IPS-NIHi7 (cell line): ENCODE measurements at regions not wholly inside any gene's neighbourhood (a gene's known extent, or its start where the extent isn't known, plus 50 kb on each side); places are given as distances from the start of the nearest gene placed in this dataset.
"Not testable (repeated sequence)": the region's sequence is repeated elsewhere in the genome, so short reads cannot be mapped to it uniquely, and the experiment has no call there.

Source experiments
- DNase-seq: peaks from one replicate; pipeline ENCODE4 v3.0.0; 2012; ENCODE audit warnings: mixed read lengths; ENCODE audit errors: extremely low spot score

DNA sequence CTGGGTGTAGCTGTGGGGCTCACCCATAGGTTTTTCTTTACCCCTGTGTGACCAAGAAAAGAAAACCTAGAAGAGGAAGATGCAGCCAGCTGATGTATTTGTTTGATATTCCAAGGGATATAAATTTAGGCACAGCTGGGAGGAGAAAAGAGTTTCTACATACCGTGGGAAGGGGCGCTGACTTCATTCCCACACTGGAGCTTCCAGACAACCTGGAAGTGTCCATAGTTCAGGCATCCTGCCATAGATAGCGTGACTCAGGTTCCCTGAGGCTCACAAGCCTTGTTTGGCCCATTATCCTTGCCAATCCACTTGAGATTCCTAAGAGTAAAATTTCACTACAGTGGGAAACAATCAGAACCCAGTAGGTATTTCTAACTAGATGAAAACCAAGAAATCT, 371.7 kb upstream of the NRP1 start:
- no peak for DNase-seq

DNA sequence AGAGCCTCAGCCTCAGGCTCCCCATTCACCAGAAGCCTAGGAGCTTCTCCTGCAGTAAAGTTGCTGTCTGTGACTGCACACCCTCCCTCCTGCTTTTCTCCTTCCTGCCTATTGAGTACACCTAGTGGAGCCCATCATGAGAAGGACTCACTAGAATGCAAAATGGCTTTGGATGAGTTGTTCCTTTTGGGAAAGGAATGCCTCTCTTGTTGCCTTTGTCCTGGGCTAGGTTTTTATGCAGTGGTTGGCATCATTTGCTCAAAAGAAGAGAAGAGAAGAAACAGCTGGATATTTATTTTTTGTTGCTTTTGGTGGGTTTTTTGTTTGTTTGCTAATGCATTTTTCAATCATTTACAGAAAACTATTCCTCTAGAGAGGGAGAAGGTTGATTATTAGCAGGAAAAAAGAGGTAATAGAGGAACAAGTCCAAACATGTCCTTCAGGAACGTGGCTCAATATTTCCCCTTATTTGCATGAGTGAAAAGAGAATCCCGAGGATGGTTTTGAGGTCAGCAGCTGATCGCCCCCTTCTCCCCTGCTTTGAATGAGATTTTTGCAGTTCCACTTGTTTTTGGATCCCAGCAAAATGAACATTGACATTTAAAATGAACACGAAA, 369.9 kb upstream of the NRP1 start:
- DNase-seq: no peak

DNA sequence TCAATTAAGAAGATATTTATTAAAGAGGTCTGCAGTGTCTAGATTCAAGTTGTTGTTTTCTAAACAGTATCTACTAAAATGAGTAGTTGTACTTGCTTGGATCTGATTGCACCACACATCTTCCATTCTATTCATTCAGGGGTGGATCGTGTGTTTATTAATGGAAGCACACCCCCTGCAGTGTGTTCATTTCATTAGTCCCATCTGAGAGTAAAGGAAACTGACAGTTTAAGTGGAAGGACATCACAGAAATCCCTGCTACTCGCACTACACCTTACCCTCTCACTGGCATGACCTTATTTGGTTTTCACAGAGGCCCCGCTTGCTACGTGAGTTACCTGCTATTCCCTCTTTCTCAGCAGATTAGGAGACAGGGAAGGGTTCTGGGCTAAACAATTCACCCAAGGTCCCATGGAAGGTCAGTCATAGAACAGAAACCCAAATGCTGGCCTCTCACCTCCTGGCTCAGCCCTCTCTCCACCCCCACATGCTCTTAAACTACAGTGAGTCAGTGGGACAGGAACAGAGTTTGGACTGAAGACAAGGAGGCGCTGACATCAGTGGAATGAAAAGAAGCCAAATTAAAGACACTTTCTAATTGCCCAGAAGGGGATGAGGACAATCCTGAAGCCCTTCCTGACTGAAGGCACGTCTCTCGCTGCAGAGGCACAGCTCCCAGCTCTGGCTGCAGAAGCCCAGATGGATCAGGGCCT, 369.2 kb upstream of the NRP1 start:
- DNase-seq: no peak

GRCh38 chr10:33698033-33698432, 363.6 kb upstream of the NRP1 start:
- DNase-seq: no peak

DNA sequence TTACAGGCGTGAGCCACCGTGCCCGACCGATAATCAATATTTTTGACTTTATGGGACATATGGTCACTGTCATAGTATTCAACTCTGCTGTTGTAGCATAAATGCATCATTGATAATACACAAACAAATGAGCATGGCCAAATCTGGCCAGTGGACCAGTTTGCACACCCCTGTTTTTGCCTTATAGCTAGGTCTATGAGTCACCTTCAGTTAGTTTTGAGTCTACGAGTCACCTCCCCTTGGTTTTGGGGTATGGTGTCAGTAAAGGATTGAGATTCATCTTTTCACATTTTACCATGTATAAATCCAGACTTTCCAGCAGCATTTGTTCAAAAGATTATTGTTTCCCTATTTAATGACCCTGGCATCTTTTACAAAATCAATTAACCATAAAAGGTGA, 362.5 kb upstream of the NRP1 start:
- DNase-seq: no peak

- DNase-seq: no peak
These were observed 361.1 kb upstream of the NRP1 start for GRCh38 chr10:33695536-33695935.

- DNase-seq: not testable (repeated sequence)
These were observed 356.1 kb upstream of the NRP1 start for GRCh38 chr10:33690536-33690935.

GRCh38 chr10:33688506-33688905, 354.0 kb upstream of the NRP1 start:
- no peak for DNase-seq

DNA sequence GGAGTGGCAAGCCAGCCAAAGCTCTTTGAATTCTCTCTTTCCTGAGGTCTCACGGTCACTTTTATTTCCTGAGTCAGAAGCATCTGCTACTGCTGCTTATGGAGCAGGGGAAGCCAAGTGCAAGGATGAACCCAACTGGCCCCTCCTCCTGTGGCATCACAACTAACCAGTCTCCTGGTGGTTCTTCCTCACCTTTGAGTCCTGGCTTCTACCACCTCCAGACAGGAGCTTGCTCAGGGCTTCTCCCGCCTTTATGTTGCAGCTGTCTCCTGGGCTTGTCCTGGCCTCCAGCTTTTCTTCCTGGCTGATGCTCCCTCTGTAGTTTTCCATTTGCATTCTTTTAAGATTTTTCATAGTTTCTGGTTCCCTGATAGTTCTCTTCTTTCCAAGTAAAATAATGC, 349.7 kb upstream of the NRP1 start:
- no peak for DNase-seq

DNA sequence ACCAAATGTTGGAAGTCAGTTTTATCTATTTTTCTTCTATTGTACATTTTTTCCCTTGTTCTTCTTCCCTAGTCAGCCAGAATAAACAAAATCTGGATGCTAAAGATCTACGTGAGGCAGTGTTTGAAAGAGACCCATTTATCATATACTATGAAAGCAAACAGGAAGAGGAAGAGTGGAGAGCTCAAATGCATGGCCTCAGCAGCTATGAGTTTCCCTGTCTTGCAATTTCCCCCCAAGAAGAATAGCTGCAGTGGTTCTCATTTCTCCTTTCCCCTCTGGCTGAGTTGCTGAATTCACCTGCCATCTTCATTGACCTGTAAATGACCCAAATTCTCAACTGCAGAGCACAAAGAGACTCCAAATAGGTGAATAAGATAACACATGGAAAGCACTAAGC, 347.1 kb upstream of the NRP1 start:
- DNase-seq: no peak

- DNase-seq: no peak
These were observed 345.6 kb upstream of the NRP1 start for GRCh38 chr10:33680036-33680435.

DNA sequence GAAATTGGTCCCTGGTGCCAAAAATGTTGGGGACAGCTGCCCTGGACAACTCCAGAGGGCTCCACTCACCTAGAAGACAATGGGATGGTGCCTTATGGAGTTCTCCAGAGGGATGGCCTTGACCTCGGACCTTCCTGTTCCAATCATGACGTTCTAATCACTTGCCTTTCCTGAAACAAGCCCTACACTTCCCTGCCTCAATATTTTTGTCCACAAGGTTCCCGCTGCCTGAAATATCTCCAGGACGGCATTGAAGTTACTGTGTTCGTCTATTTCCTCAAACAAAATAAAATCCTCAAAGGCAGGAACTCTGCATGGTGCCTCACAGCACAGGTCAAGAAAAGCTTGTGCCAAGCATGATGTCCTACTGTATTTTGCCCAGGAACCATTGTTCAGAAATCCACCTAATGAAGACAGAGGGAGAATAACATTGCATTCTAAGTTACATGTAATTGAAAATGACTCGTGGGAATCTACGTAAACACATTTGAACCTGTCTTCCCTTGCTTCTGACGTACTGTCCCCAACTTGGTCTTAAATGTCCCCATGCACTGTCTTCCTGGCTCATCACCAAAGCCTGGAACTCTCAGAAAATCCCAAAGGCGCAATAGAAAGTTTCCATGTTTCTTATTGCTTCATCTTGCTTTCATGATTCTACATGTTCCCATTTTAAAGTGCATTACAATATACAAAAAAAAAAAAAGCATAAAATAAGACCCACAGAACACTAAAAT, 342.3 kb upstream of the NRP1 start:
- DNase-seq: no peak

GRCh38 chr10:33674986-33675599, 340.6 kb upstream of the NRP1 start:
- no peak for DNase-seq

GRCh38 chr10:33674491-33674890, 340.0 kb upstream of the NRP1 start:
- DNase-seq: no peak

- no peak for DNase-seq
These were observed 339.5 kb upstream of the NRP1 start for GRCh38 chr10:33673839-33674415.

GRCh38 chr10:33669904-33670303, 335.4 kb upstream of the NRP1 start:
- no peak for DNase-seq

GRCh38 chr10:33666686-33667480, 332.4 kb upstream of the NRP1 start:
- DNase-seq: no peak

DNA sequence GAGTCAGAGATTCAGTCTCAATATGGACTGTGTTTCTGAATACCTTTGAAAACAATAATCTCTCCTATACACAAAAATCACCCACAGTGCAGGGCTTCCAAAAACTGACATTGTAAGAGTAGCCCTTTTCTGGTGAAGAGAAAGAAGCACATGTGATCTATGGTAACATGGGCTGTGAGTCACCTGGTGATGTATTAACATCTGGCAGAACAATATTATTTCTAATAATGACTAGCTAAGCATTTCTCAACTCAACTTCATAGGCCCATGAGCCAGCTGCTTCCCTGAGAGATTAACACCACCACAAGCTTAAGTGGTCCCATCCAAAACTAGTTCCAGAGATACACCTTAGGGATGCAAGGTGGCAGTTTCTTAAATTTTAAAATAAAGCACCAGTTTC, 331.0 kb upstream of the NRP1 start:
- no peak for DNase-seq

DNA sequence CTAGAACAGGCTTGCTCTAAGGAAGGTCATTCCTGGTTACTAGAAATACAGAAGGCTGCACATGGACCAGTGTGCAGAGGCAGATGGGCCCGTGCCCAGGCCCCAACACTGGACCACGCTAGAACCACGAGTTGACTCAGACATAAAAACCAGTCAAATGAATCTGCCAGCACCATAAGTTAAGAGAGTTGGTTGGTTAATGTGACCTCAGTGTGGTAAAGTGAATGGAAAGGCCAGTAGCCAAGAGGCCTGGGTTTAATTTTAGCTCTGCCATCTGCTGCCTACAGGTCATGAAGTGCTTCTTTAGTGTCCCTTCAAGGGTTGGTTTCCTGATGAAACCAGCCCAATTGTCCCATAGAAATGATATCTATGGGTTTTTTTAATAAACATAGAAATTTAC, 329.6 kb upstream of the NRP1 start:
- DNase-seq: no peak

DNA sequence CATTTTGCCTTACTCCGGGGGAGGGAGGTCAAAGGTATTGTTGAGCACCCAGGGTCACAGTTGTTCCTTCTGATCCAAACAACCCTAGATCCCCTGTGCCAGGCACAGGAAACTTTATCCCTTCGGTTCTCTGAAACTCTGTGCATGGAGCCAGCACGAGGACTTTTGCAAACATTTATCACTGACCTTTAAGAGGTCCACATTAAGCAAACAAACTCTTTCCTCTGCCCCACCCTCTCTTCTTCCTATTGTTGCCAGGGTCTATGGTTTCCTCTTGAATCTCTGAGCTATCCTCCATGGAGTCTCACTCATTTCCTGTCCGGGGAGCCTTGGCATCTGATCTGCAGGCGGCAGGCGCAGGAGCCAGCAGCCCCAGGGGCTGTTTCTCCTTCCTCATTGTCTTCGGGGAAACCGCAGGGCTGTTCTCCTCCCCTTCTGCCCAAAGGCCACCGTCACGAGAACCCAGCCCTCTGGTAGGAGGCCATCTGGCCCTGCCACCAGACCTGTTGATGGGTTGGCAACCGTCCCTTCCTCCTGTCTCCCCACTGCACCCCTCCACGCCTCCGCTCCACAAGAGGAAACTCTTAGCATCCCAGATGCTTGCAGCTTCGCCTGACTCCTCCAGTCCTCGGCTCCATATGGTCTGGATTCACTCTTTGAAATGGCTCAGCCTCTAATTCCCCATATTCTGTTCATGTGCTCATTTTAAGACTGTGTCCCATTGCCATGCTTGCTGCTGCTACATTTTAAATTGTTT, 327.3 kb upstream of the NRP1 start:
- DNase-seq: peak; percentile 21

- DNase-seq: peak; percentile 32
These were observed 325.9 kb upstream of the NRP1 start for GRCh38 chr10:33660329-33660728.
